Ishikawa (cell line): ENCODE measurements at regions not wholly inside any gene's neighbourhood (a gene's known extent, or its start where the extent isn't known, plus 50 kb on each side); places are given as distances from the start of the nearest gene placed in this dataset.

Source experiments
- EGR1 ChIP-seq: IDR thresholded peaks from 2 replicates; pipeline ENCODE4 v1.6.1; 2012
- NFIC ChIP-seq: IDR thresholded peaks from 2 replicates; pipeline ENCODE4 v1.6.1; 2012
- TAF1 ChIP-seq: IDR thresholded peaks from 2 replicates; pipeline ENCODE4 v1.6.1; 2012; ENCODE audit warnings: low read depth, mild to moderate bottlenecking
- TCF12 ChIP-seq: IDR thresholded peaks from 2 replicates; pipeline ENCODE4 v1.6.1; 2012; ENCODE audit warnings: low read depth
- TEAD4 ChIP-seq: IDR thresholded peaks from 2 replicates; pipeline ENCODE4 v1.6.1; 2012
- YY1 ChIP-seq: IDR thresholded peaks from 2 replicates; pipeline ENCODE4 v1.6.1; 2012; ENCODE audit warnings: low read depth

DNA sequence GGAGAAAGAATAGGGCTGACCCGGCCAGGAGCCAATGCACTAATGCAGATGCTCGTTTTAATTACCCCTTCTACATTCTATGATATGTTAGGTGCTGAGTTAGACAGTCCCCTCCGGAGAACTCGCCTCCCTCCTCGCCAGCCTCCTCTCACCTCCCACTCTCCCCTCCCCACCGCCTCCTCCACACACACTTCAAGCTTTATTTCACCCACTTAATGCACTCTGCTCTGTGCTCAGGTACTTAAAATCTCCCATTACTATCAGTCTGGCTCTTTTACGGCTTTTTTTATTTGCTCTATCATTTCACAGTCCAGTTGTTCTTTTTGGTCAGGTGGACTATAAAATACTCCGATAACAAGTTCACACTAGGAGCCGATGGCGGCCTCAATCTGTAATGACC lies 231.6 kb downstream of the TEX36 start:
- no peak for TF ChIP-seq TEAD4
- TF ChIP-seq EGR1: no peak
- TF ChIP-seq NFIC: no peak
- no peak for TF ChIP-seq YY1
- TF ChIP-seq TAF1: no peak
- no peak for TF ChIP-seq TCF12
